ENCODE measurements at regions not wholly inside any gene's neighbourhood (a gene's known extent, or its start where the extent isn't known, plus 50 kb on each side); places are given as distances from the start of the nearest gene placed in this dataset.

- TF ChIP-seq POLR2A (IDR thresholded peaks at IDR 0.05), result no peak
- no peak for TF ChIP-seq POLR2AphosphoS5 (IDR thresholded peaks at IDR 0.05)
- TF ChIP-seq CTCF (IDR thresholded peaks at IDR 0.05), result no peak
- no peak for TF ChIP-seq EP300 (IDR thresholded peaks at IDR 0.05; ENCODE audit: low read depth)
Observed at GRCh38 chr5:111859031-111859430, 102.0 kb upstream of the NREP start.
